K562 (cell line): ENCODE measurements at regions not wholly inside any gene's neighbourhood (a gene's known extent, or its start where the extent isn't known, plus 50 kb on each side); places are given as distances from the start of the nearest gene placed in this dataset.

Experiments used
- HLTF ChIP-seq: fragments of 450-650 bp; IDR thresholded peaks from 2 replicates; pipeline ENCODE4 v1.6.1; 2016
- KDM1A ChIP-seq, 2 experiments: fragments of 450-650 bp; IDR thresholded peaks; 2 replicates each; pipeline ENCODE4 v1.6.1; 2016; ENCODE audit warnings: mild to moderate bottlenecking in 2 of 2
- KDM5B ChIP-seq: fragments of 200-600 bp; sonication (generic); IDR thresholded peaks from 2 replicates; pipeline ENCODE4 v1.6.1; 2012; ENCODE audit warnings: low read depth, mild to moderate bottlenecking, moderate library complexity, low read length, control low read depth, inconsistent platforms; ENCODE audit not compliant: insufficient replicate concordance
- SMARCB1 ChIP-seq: IDR thresholded peaks from 2 replicates; pipeline ENCODE4 v1.6.1; 2011; ENCODE audit warnings: improper control_type of control experiment, low read depth; ENCODE audit not compliant: insufficient read length
- SRSF3 ChIP-seq: fragments of 200-400 bp; formaldehyde crosslinking; IDR thresholded peaks from 2 replicates; pipeline ENCODE4 v1.6.1; 2016; ENCODE audit warnings: mild to moderate bottlenecking, low read length, moderate library complexity; ENCODE audit not compliant: insufficient read depth
- ZNF785 ChIP-seq: fragments of 250-450 bp; sonication (Bioruptor Pico); IDR thresholded peaks from 2 replicates; pipeline ENCODE4 v1.4.0; 2020; ENCODE audit warnings: mild to moderate bottlenecking
- TF ChIP-seq, protein P1 (sequence below): fragments of 250-450 bp; sonication (Bioruptor Pico); IDR thresholded peaks from 2 replicates; pipeline ENCODE4 v1.5.0; 2021
- TF ChIP-seq, protein P2 (sequence below): fragments of 450-650 bp; IDR thresholded peaks from 2 replicates; pipeline ENCODE4 v1.7.1; 2018; ENCODE audit warnings: mild to moderate bottlenecking, low read depth; ENCODE audit not compliant: partially characterized antibody
- TF ChIP-seq, protein P3 (sequence below): fragments of 450-650 bp; formaldehyde crosslinking; IDR thresholded peaks from 2 replicates; pipeline ENCODE4 v1.4.0; 2022; ENCODE audit warnings: mild to moderate bottlenecking, moderate library complexity
- TF ChIP-seq, protein P4 (sequence below): fragments of 450-650 bp; formaldehyde crosslinking; IDR thresholded peaks from 2 replicates; pipeline ENCODE4 v1.4.0; 2022; ENCODE audit warnings: missing genetic modification characterization
- TF ChIP-seq, protein P5 (sequence below): IDR thresholded peaks from 3 replicates; pipeline ENCODE4 v1.6.1; 2011; ENCODE audit warnings: borderline replicate concordance, mild to moderate bottlenecking, moderate library complexity; ENCODE audit not compliant: insufficient read length; ENCODE audit errors: extremely low read depth

DNA sequence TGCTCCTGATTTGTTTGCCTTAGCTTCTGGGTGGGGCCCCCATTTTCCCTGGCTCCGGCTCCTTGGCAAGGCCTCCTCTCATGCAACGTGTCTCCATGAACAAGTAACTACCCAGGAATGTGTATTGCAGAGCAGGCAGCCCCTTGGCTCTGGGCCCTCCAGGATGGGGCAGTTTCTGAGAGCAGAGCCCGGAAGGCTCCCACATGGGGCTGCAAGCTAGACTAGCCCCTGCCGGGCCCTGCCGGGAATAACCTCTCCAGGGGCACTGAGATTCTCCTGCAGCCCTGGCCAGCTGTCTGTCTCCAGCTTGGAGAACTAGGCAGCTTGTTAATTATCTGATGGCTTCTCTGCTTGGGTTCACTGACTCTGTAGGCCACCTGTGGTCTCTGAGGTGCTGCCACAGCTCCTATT, 184.0 kb upstream of the INHBA start (continued):
- TF ChIP-seq, protein P1, sequence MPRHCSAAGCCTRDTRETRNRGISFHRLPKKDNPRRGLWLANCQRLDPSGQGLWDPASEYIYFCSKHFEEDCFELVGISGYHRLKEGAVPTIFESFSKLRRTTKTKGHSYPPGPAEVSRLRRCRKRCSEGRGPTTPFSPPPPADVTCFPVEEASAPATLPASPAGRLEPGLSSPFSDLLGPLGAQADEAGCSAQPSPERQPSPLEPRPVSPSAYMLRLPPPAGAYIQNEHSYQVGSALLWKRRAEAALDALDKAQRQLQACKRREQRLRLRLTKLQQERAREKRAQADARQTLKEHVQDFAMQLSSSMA (CRISPR knock-in tag): no peak
- TF ChIP-seq KDM5B (no peak), HLTF (no peak), SRSF3 (no peak), ZNF785 (CRISPR knock-in tag) (no peak), SMARCB1 (no peak), KDM1A (IDR thresholded peaks at IDR 0.05) (no peak)
- TF ChIP-seq, protein P2, sequence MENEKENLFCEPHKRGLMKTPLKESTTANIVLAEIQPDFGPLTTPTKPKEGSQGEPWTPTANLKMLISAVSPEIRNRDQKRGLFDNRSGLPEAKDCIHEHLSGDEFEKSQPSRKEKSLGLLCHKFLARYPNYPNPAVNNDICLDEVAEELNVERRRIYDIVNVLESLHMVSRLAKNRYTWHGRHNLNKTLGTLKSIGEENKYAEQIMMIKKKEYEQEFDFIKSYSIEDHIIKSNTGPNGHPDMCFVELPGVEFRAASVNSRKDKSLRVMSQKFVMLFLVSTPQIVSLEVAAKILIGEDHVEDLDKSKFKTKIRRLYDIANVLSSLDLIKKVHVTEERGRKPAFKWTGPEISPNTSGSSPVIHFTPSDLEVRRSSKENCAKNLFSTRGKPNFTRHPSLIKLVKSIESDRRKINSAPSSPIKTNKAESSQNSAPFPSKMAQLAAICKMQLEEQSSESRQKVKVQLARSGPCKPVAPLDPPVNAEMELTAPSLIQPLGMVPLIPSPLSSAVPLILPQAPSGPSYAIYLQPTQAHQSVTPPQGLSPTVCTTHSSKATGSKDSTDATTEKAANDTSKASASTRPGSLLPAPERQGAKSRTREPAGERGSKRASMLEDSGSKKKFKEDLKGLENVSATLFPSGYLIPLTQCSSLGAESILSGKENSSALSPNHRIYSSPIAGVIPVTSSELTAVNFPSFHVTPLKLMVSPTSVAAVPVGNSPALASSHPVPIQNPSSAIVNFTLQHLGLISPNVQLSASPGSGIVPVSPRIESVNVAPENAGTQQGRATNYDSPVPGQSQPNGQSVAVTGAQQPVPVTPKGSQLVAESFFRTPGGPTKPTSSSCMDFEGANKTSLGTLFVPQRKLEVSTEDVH: no peak
- TF ChIP-seq, protein P3, sequence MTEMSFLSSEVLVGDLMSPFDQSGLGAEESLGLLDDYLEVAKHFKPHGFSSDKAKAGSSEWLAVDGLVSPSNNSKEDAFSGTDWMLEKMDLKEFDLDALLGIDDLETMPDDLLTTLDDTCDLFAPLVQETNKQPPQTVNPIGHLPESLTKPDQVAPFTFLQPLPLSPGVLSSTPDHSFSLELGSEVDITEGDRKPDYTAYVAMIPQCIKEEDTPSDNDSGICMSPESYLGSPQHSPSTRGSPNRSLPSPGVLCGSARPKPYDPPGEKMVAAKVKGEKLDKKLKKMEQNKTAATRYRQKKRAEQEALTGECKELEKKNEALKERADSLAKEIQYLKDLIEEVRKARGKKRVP: no peak
- TF ChIP-seq, protein P4, sequence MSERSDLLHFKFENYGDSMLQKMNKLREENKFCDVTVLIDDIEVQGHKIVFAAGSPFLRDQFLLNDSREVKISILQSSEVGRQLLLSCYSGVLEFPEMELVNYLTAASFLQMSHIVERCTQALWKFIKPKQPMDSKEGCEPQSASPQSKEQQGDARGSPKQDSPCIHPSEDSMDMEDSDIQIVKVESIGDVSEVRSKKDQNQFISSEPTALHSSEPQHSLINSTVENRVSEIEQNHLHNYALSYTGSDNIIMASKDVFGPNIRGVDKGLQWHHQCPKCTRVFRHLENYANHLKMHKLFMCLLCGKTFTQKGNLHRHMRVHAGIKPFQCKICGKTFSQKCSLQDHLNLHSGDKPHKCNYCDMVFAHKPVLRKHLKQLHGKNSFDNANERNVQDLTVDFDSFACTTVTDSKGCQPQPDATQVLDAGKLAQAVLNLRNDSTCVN: no peak
- TF ChIP-seq, protein P5, sequence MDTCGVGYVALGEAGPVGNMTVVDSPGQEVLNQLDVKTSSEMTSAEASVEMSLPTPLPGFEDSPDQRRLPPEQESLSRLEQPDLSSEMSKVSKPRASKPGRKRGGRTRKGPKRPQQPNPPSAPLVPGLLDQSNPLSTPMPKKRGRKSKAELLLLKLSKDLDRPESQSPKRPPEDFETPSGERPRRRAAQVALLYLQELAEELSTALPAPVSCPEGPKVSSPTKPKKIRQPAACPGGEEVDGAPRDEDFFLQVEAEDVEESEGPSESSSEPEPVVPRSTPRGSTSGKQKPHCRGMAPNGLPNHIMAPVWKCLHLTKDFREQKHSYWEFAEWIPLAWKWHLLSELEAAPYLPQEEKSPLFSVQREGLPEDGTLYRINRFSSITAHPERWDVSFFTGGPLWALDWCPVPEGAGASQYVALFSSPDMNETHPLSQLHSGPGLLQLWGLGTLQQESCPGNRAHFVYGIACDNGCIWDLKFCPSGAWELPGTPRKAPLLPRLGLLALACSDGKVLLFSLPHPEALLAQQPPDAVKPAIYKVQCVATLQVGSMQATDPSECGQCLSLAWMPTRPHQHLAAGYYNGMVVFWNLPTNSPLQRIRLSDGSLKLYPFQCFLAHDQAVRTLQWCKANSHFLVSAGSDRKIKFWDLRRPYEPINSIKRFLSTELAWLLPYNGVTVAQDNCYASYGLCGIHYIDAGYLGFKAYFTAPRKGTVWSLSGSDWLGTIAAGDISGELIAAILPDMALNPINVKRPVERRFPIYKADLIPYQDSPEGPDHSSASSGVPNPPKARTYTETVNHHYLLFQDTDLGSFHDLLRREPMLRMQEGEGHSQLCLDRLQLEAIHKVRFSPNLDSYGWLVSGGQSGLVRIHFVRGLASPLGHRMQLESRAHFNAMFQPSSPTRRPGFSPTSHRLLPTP: no peak
